Upper lobe of left lung (tissue), 6 donors: ENCODE measurements at regions not wholly inside any gene's neighbourhood (a gene's known extent, or its start where the extent isn't known, plus 50 kb on each side); places are given as distances from the start of the nearest gene placed in this dataset.

Source experiments
- ATAC-seq, 2 donors: fragments of 200-7000 bp; cut with Tn5 transposase; one replicate each; pipeline ENCODE4 v1.9.1; 2022; ENCODE audit warnings: mild to moderate bottlenecking in 2 of 2, moderate library complexity in 2 of 2; ENCODE audit not compliant: low FRiP score in 2 of 2
- DNase-seq, 2 donors: peaks; one replicate each; pipeline ENCODE4 v3.0.0-alpha.2; 2019 to 2020
- H3K27ac ChIP-seq, 4 donors: fragments of 200-600 bp; sonication (generic); one replicate each; pipeline ENCODE4 v1.5.1; 2016 to 2019
- H3K27me3 ChIP-seq, 4 donors: fragments of 200-600 bp; sonication (generic); one replicate each; pipeline ENCODE4 v1.5.1; 2017 to 2019
- H3K36me3 ChIP-seq, 4 donors: fragments of 200-600 bp; sonication (generic); one replicate each; pipeline ENCODE4 v1.5.1; 2016 to 2019
- H3K4me1 ChIP-seq, 4 donors: fragments of 200-600 bp; sonication (generic); one replicate each; pipeline ENCODE4 v1.5.1; 2018 to 2019
- H3K4me3 ChIP-seq, 4 donors: fragments of 200-600 bp; sonication (generic); one replicate each; pipeline ENCODE4 v1.5.1; 2017 to 2019; ENCODE audit warnings: mild to moderate bottlenecking in 2 of 4, moderate library complexity in 1 of 4
- H3K9me3 ChIP-seq, 4 donors: fragments of 200-600 bp; sonication (generic); one replicate each; pipeline ENCODE4 v1.5.1; 2018 to 2019
- EP300 ChIP-seq, 4 donors: sonication (generic); formaldehyde crosslinking; IDR thresholded peaks; one replicate each; pipeline ENCODE4 v1.5.1; 2017; ENCODE audit warnings: antibody characterized with exemption in 4 of 4, control low read depth in 2 of 4
- POLR2A ChIP-seq, 4 donors: fragments of 450-650 bp; IDR thresholded peaks; one replicate each; pipeline ENCODE4 v1.5.1; 2016 to 2017; ENCODE audit warnings: antibody characterized with exemption in 4 of 4, mild to moderate bottlenecking in 2 of 4
- POLR2AphosphoS5 ChIP-seq, 2 donors: sonication (generic); formaldehyde crosslinking; IDR thresholded peaks; one replicate each; pipeline ENCODE4 v1.5.1; 2017; ENCODE audit warnings: antibody characterized with exemption in 2 of 2
- WGBS, 2 donors: methylation state at CpG; one replicate each; pipeline ENCODE4 v1.1.5; 2017 to 2018; 5-methylcytosine and 5-hydroxymethylcytosine counted together
- TF ChIP-seq, protein P1 (sequence below), 6 experiments: fragments of 450-650 bp in 4 of 6; fragments of 200-600 bp in 2 of 6; sonication (generic) in 2 of 6; IDR thresholded peaks; one replicate each; pipeline ENCODE4 v1.5.1; 2016 to 2019; ENCODE audit warnings: antibody characterized with exemption in 6 of 6
- donor health status: DM: no; HTN: no; CAD: no; lungs with moderate emphysema.
- donor health status: DM: no; HTN: yes; CAD: no; lungs with severe emphysema.

DNA sequence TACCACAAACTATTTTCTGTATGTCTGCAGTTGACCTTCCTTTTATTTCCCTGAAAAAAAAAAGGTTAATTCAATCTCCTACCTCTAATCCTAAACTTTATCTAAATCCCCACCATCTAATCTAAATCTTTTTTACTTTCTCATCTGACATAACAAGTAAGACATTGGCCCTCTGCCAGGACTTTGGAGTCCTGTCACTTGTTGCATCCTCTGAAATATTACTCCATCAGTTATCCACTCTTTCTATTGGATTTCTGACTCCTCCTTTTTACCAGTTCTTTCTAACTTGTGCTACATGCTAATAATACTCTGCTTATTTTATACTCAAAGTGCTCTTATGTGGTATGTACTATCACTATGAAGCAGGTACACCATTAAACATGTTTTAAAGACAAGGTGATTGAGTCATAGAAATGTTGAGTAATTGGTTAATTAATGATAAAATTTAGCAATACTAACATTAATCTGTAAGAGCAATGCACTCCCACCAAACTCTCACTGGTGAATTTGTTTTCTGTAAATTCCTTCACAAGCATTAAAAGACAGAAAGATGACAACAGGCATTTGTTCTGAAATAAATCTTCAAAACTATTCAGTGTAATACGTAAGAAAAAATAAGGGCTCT is 914.2 kb upstream of the RAG2 start:
- ATAC-seq (no peak), DNase-seq (no peak)
- H3K27me3 ChIP-seq = no peaks in the 10 kb centered on the region
- H3K4me1 ChIP-seq = no peaks in the 10 kb centered on the region
- H3K4me3 ChIP-seq = no peak overlapping the region
- H3K27ac ChIP-seq = no peak overlapping the region
- no peaks in the 10 kb centered on the region for H3K36me3 ChIP-seq
- TF ChIP-seq POLR2A (IDR thresholded peaks at IDR 0.05) = no peak
- no peak for TF ChIP-seq EP300 (IDR thresholded peaks at IDR 0.05)
- TF ChIP-seq, protein P1, sequence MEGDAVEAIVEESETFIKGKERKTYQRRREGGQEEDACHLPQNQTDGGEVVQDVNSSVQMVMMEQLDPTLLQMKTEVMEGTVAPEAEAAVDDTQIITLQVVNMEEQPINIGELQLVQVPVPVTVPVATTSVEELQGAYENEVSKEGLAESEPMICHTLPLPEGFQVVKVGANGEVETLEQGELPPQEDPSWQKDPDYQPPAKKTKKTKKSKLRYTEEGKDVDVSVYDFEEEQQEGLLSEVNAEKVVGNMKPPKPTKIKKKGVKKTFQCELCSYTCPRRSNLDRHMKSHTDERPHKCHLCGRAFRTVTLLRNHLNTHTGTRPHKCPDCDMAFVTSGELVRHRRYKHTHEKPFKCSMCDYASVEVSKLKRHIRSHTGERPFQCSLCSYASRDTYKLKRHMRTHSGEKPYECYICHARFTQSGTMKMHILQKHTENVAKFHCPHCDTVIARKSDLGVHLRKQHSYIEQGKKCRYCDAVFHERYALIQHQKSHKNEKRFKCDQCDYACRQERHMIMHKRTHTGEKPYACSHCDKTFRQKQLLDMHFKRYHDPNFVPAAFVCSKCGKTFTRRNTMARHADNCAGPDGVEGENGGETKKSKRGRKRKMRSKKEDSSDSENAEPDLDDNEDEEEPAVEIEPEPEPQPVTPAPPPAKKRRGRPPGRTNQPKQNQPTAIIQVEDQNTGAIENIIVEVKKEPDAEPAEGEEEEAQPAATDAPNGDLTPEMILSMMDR (IDR thresholded peaks at IDR 0.05) = no peak
- no peak for TF ChIP-seq POLR2AphosphoS5 (IDR thresholded peaks at IDR 0.05)
- WGBS, 2 donors = 87 to 97% methylated on average over 1 of the region's 1 CpG
- H3K9me3 ChIP-seq = peaks cover 0 to 3% (median 0%) of the 10 kb centered on the region in 4 donors

DNA sequence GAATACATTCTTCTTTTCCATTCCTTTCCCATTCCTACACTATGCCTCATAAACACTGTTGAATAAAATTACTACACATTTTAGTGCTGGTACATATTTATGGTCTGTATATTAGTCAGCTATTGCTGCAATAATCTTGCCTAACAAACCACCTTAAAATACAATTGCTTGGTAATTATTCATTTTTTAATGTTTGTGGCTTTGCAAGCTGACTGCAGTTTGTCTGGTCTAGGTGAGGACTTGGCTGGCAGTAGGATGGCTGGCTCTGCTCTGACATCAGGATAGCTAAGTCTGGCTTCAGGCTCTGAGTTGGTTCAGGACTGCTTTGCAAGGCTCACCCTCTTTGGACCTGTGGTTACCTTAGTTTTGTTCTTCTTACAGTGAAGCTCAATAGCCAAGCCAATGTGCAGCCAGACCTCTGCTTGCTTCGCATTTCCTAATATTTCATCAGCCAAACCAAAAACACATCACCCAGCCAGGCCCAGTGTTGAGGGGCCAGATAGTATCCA is 913.4 kb upstream of the RAG2 start:
- Histone ChIP-seq H3K4me3 (no peak overlapping the region), H3K27ac (no peak overlapping the region), H3K9me3 (peaks cover 0 to 3% (median 0%) of the 10 kb centered on the region in 4 donors), H3K27me3 (no peaks in the 10 kb centered on the region), H3K4me1 (no peaks in the 10 kb centered on the region), H3K36me3 (no peaks in the 10 kb centered on the region)
- 71 to 78% methylated on average over 1 of the region's 1 CpG for WGBS, 2 donors
- TF ChIP-seq POLR2A (IDR thresholded peaks at IDR 0.05) (no peak), POLR2AphosphoS5 (IDR thresholded peaks at IDR 0.05) (no peak), EP300 (IDR thresholded peaks at IDR 0.05) (no peak)
- TF ChIP-seq, protein P1 (IDR thresholded peaks at IDR 0.05) = no peak
- DNase-seq (no peak), ATAC-seq (no peak)

GRCh38 chr11:37509506-37509905 is 911.5 kb upstream of the RAG2 start:
- no peak for ATAC-seq

GRCh38 chr11:37506531-37506930 is 908.5 kb upstream of the RAG2 start:
- no peak for ATAC-seq
- Histone ChIP-seq H3K36me3 (no peaks in the 10 kb centered on the region), H3K27ac (no peak overlapping the region), H3K27me3 (no peaks in the 10 kb centered on the region), H3K4me1 (no peaks in the 10 kb centered on the region), H3K9me3 (no peaks in the 10 kb centered on the region), H3K4me3 (no peak overlapping the region)
- WGBS, 2 donors = 51 to 60% methylated on average over 4 of the region's 4 CpGs
- no peak for TF ChIP-seq EP300 (IDR thresholded peaks at IDR 0.05)
- TF ChIP-seq POLR2A (IDR thresholded peaks at IDR 0.05) = no peak
- TF ChIP-seq, protein P1 (IDR thresholded peaks at IDR 0.05) = no peak
- TF ChIP-seq POLR2AphosphoS5 (IDR thresholded peaks at IDR 0.05) = no peak
- DNase-seq = no peak

More at GRCh38 chr11:37509506-37509905, 911.5 kb upstream of the RAG2 start:
- no peaks in the 10 kb centered on the region for H3K36me3 ChIP-seq
- H3K4me3 ChIP-seq = no peak overlapping the region
- no peak overlapping the region for H3K27ac ChIP-seq
- 44 to 51% methylated on average over 2 of the region's 2 CpGs for WGBS, 2 donors
- H3K27me3 ChIP-seq = no peaks in the 10 kb centered on the region
- H3K9me3 ChIP-seq = no peaks in the 10 kb centered on the region
- no peaks in the 10 kb centered on the region for H3K4me1 ChIP-seq
- DNase-seq = no peak
- TF ChIP-seq, protein P1 (IDR thresholded peaks at IDR 0.05) = no peak
- TF ChIP-seq POLR2A (IDR thresholded peaks at IDR 0.05) (no peak), POLR2AphosphoS5 (IDR thresholded peaks at IDR 0.05) (no peak), EP300 (IDR thresholded peaks at IDR 0.05) (no peak)

DNA sequence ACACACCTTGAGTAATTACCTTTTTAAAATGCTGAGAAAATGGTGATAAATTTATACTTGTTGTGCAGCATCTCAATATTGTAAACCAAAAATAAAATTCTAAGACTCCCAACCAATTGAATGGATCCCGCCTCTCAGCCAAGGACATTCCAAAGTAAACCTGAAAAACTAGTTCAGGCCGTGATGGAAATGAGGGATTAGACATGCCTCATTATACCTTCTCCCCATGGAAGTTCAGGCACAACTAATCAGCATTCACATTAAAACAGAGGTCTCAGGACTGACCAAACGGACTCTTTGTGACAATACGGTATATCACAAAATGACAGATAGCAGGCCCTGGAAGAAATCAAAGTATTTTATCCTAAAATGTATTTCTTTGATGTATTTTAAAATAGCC is 907.4 kb upstream of the RAG2 start:
- no peak overlapping the region for H3K27ac ChIP-seq
- no peak for ATAC-seq
- WGBS, 2 donors = 77 to 80% methylated on average over 4 of the region's 4 CpGs
- H3K4me3 ChIP-seq = no peak overlapping the region
- DNase-seq = no peak
- no peaks in the 10 kb centered on the region for H3K27me3 ChIP-seq
- no peaks in the 10 kb centered on the region for H3K36me3 ChIP-seq
- TF ChIP-seq EP300 (IDR thresholded peaks at IDR 0.05) (no peak), POLR2A (IDR thresholded peaks at IDR 0.05) (no peak), POLR2AphosphoS5 (IDR thresholded peaks at IDR 0.05) (no peak)
- TF ChIP-seq, protein P1 (IDR thresholded peaks at IDR 0.05) = no peak
- H3K9me3 ChIP-seq = no peaks in the 10 kb centered on the region
- H3K4me1 ChIP-seq = no peaks in the 10 kb centered on the region
